ENCODE measurements at regions not wholly inside any gene's neighbourhood (a gene's known extent, or its start where the extent isn't known, plus 50 kb on each side); places are given as distances from the start of the nearest gene placed in this dataset.

- H3K27ac ChIP-seq (ENCODE audit: insufficient read length, low read depth, low read length) = no peak overlapping the region
- H2AK5ac ChIP-seq (ENCODE audit: insufficient read length, low read length) = no peak overlapping the region
- no peaks in the 10 kb centered on the region for H3K23me2 ChIP-seq (ENCODE audit: insufficient read length, low read depth, low read length, poor library complexity, severe bottlenecking)
- H4K8ac ChIP-seq (replicated peaks; ENCODE audit: insufficient read length, low read depth, low read length) = no peak overlapping the region
- no peaks in the 10 kb centered on the region; a peak in 1 of 5 replicates for H3K9me3 Mint-ChIP-seq
- no peak overlapping the region for H3K4ac ChIP-seq (ENCODE audit: low read depth, low read length)
- no peaks in the 10 kb centered on the region for H4K20me1 ChIP-seq (ENCODE audit: control insufficient read depth, insufficient read depth, insufficient read length)
- no peaks in the 10 kb centered on the region for H3K9me3 ChIP-seq (ENCODE audit: control insufficient read depth, low read depth, low read length)
- H3K14ac ChIP-seq (ENCODE audit: insufficient read depth, low read length) = no peak overlapping the region
- no peak overlapping the region for H2BK120ac ChIP-seq (ENCODE audit: low read depth, low read length, poor library complexity, severe bottlenecking)
- H2BK5ac ChIP-seq (ENCODE audit: insufficient read length, low read length) = no peak overlapping the region
- H4K91ac ChIP-seq (ENCODE audit: insufficient read length, low read depth, low read length) = no peak overlapping the region
- no CpG with 5 or more reads among the region's 3 CpGs for WGBS (ENCODE audit: extremely low coverage, insufficient read length, low lambda C conversion rate)
- peaks cover 18 to 19% of the 10 kb centered on the region in 2 experiments for H3K4me1 Mint-ChIP-seq
- H3K18ac ChIP-seq (ENCODE audit: insufficient read length, low read depth, low read length) = no peak overlapping the region
- no peak overlapping the region for H2BK15ac ChIP-seq (ENCODE audit: low read depth, low read length)
- no peak overlapping the region for H4K5ac ChIP-seq (ENCODE audit: insufficient read length, low read depth, low read length)
- H2BK20ac ChIP-seq (ENCODE audit: low read depth, low read length, poor library complexity, severe bottlenecking) = no peak overlapping the region
- H3T11ph ChIP-seq (ENCODE audit: low read length) = no peak overlapping the region
- H3K56ac ChIP-seq (ENCODE audit: insufficient read length, low read depth, low read length) = no peak overlapping the region
- no peak overlapping the region for H2AFZ ChIP-seq (ENCODE audit: low read length)
- H3K23ac ChIP-seq (ENCODE audit: insufficient read length, low read depth, low read length) = no peak overlapping the region
- no peaks in the 10 kb centered on the region for H3K79me1 ChIP-seq (ENCODE audit: insufficient read depth, low read depth, low read length, poor library complexity, severe bottlenecking)
- peaks cover 5% of the 10 kb centered on the region; the same call in 1 of the 2 replicates for H3K4me1 ChIP-seq (ENCODE audit: insufficient read depth, low read length)
- no peaks in the 10 kb centered on the region for H3K36me3 Mint-ChIP-seq (ENCODE audit: insufficient read depth in 1 of 3, low read depth in 3 of 3)
- H3K9ac ChIP-seq (ENCODE audit: extremely low read depth, insufficient read length, low read length) = no peak overlapping the region
- peaks cover 1% of the 10 kb centered on the region for H3K27me3 Mint-ChIP-seq (ENCODE audit: low read depth)
- no peak overlapping the region for H3K4me2 ChIP-seq (ENCODE audit: insufficient read depth, insufficient read length, low read length)
- no peaks in the 10 kb centered on the region for H3K79me2 ChIP-seq (ENCODE audit: insufficient read depth, low read length)
- H3K27ac Mint-ChIP-seq = no peak overlapping the region
- no peaks in the 10 kb centered on the region for H3K27me3 ChIP-seq (ENCODE audit: insufficient read depth, low read length)
- TF ChIP-seq CTCF (conservative IDR thresholded peaks at IDR 0.05) = no peak
- no peak overlapping the region for H3K4me3 Mint-ChIP-seq
- DNase-seq = no peak
- H2BK12ac ChIP-seq (ENCODE audit: insufficient read length, low read depth, low read length) = no peak overlapping the region
Observed at GRCh38 chr3:72262736-72263135, 477.8 kb upstream of the PROK2 start.

All from H9 (cell line).